AG09319 (cell line): ENCODE measurements at regions not wholly inside any gene's neighbourhood (a gene's known extent, or its start where the extent isn't known, plus 50 kb on each side); places are given as distances from the start of the nearest gene placed in this dataset.

Experiments
- DNase-seq: peaks from one replicate; pipeline ENCODE4 v3.0.0-alpha.2; 2010; ENCODE audit warnings: low read depth; ENCODE audit errors: extremely low read depth
- TF ChIP-seq, protein P1 (sequence below): IDR thresholded peaks from 2 replicates; pipeline ENCODE4 v1.5.1; 2011; ENCODE audit warnings: low read depth, mild to moderate bottlenecking, inconsistent platforms, low read length, moderate library complexity

DNA sequence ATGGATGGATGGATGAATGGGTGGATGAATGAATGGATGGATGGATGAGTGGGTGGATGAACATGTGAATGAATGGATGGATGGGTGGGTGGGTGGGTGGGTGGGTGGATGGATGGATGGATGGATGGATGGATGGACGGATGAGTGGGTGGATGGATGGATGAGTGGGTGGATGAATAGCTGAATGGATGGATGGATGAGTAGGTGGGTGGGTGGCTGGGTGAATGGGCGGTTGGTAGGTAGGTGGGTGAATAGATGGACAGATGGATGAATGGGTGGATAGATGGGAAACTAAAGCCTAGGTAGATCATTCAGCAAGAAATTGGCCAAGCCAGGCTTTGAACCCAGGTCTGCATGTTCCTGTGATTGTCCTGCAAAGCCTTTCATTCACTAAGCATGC is 155.6 kb downstream of the WNT5A start:
- no peak for DNase-seq
- TF ChIP-seq, protein P1, sequence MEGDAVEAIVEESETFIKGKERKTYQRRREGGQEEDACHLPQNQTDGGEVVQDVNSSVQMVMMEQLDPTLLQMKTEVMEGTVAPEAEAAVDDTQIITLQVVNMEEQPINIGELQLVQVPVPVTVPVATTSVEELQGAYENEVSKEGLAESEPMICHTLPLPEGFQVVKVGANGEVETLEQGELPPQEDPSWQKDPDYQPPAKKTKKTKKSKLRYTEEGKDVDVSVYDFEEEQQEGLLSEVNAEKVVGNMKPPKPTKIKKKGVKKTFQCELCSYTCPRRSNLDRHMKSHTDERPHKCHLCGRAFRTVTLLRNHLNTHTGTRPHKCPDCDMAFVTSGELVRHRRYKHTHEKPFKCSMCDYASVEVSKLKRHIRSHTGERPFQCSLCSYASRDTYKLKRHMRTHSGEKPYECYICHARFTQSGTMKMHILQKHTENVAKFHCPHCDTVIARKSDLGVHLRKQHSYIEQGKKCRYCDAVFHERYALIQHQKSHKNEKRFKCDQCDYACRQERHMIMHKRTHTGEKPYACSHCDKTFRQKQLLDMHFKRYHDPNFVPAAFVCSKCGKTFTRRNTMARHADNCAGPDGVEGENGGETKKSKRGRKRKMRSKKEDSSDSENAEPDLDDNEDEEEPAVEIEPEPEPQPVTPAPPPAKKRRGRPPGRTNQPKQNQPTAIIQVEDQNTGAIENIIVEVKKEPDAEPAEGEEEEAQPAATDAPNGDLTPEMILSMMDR: no peak

DNA sequence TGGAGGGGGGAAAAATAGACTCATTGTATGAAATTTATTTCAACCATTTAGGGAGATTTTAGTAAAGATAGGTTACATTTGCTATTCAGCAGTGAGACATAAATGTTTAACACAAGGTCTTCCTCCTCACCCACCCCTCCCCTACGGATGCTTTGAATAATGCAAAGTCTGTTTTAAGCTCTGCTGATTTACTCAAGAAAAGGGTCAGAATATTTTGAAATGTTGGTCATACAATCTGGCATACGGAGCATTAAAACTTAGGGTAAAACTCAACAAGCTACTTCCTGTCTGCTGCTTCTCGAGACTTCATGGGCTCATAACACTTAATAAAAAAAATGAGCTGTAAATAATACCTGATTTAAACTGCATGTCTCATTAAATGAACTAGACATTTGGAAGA is 156.3 kb downstream of the WNT5A start:
- DNase-seq: no peak
- TF ChIP-seq, protein P1: no peak

DNA sequence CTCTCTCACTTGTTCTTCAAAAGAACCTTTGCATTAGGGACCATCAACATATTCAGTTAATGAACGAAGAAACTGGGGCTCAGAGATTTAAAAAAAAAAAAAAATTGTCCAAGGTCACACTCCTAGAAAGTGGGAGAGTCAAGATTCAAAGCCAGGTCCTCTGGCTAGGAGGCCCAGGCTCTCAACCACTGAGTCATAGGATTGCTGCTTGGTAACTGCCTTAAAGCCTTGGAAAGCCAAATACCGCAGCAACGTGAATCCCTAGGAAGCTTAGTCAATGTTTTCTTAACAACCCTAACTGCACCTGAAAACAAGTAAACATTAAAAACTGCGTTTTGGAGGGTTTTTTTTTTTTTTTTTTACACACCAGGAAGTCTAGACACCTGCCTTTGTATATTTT is 156.8 kb downstream of the WNT5A start:
- TF ChIP-seq, protein P1: no peak
- DNase-seq: peak; percentile 86

DNA sequence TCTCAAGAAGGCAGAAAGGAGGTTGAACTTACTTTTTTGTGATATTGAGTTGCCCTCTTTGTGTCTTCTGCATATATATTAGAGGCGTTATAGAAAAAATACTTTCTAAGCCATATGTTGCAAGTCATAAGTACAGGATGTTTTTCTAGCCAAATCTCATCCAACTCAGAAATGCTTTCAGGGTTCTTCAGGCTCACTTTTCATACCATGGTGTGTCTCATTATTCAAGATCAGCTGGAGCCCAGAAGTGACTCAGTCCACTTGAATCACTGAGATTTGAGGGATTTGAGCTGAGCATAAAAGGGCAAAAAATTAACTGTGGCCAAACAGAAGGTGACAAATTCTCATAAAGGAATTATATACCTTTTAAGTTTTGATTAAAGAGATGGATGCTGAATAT is 157.3 kb downstream of the WNT5A start:
- DNase-seq: peak; percentile 57
- TF ChIP-seq, protein P1: no peak

DNA sequence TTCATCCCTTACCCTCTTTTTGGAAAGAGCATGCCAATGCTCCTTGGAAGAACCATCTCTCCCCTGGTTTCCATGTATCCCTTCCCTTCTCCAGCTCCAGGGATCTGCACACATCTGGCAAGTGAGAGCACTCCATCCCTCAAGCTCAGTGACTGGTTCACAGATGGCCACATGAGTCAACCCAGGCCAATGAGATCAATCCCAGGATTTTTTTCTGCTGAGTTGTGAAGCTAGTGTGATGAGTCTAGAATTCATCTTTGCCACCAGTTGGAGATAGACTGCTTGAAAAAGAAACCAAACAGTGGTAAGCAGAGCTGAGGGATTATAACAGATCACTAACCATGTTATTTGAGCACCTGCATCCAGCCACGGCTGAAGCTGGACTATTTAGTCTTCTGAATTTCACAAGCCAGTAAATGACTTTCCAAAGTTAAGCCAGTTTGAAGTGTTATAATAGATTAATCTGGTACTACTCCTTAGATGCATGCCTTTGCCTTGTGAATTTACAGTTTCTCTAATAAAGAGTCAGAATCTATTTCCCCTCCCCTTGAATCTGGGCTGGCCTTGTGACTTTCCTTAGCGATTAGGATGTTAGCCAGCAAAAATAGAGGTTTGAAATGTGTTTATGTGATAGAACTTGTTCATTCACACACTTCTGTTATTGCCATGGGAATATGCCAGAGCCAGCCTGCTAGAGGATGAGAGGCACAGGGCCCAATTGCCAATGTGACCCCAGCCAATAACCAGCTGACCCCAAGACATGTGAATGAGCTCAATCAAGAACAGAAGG is 159.8 kb downstream of the WNT5A start:
- DNase-seq: no peak
- TF ChIP-seq, protein P1: no peak; the same call in 1 of the 2 replicates

DNA sequence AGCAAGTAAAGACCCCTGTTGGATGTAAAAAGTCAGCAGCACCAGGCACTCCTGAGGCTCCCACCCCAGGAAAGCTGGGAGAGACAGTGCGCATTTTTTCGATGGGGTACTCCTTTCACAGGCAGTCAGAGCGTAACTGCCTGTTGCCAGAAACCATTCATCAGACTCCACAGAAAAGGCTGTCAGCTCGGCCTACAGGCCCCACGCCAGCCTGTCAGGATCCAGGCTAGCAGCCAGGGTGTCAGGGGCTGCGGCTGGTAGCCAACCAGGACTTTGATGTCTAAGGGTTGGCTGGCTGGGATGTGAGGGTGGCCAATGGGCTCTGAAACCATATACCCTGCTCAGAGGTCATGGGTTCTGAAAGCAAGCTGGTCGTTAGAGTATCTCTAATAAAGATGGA is 164.5 kb downstream of the WNT5A start:
- TF ChIP-seq, protein P1: no peak
- no peak for DNase-seq

DNA sequence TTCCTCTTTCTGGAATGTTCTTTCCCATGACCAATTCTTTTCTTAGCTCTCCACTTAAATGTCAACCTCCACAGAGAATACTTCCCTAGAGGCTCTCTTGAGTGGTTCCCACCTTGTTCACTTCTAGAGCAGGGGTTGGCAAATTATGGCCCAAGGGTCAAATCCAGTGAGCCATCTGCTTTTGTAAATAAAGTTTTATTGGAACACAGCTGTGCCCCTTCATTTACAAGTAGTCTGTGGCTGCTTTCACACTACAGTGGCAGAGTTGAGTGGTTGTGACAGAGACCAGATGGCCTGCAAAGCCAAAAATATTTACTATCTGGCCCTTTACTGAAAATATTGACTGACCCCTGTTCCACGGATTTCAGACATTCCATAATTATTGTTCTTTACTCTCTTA is 166.2 kb downstream of the WNT5A start:
- TF ChIP-seq, protein P1: no peak
- DNase-seq: no peak
